ENCODE measurements at regions not wholly inside any gene's neighbourhood (a gene's known extent, or its start where the extent isn't known, plus 50 kb on each side); places are given as distances from the start of the nearest gene placed in this dataset.

DNA sequence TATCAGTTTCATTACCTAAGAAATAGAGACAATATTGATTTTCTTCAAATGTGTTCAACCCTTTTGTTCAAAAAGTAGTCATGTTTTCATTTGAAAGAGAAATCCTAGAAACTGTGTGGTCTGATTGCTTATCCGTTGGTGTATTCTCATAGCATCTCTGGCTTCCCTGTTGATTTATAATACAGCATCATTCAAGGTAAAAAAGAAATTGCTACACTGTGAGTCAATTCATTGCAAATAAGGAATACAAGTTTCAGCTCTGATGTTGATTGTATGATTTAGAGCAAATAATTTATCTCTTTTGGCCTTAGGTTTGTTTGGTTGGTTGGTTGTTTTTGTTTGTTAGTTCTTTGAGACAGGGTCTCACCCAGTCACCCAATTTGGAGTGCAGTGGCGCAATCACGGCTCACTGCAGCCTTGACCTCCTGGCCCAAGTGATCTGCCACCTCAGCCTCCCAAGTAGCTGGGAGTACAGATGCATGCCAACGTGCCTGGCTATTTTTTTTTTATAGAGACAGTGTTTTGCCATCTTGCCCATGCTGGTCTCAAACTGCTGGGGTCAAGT, 185.5 kb upstream of the TNFAIP3 start:
- TF ChIP-seq EZH2 (IDR thresholded peaks at IDR 0.05) (no peak), POLR2AphosphoS5 (IDR thresholded peaks at IDR 0.05; ENCODE audit: borderline replicate concordance, low read depth, low read length) (no peak)
